ENCODE measurements at regions not wholly inside any gene's neighbourhood (a gene's known extent, or its start where the extent isn't known, plus 50 kb on each side); places are given as distances from the start of the nearest gene placed in this dataset.
"Not testable (repeated sequence)": the region's sequence is repeated elsewhere in the genome, so short reads cannot be mapped to it uniquely, and the experiment has no call there.

GRCh38 chrX:56468441-56468840, 95.0 kb upstream of the UBQLN2 start:
- no peak for TF ChIP-seq CTCF (IDR thresholded peaks at IDR 0.05)
- TF ChIP-seq POLR2A (IDR thresholded peaks at IDR 0.05) = no peak
- Histone ChIP-seq H3K9me3 (replicated peaks in 1 of 3) (peaks cover 0 to 3% (median 0%) of the 10 kb centered on the region in 3 donors), H3K27me3 (peaks cover 11% of the 10 kb centered on the region), H3K36me3 (replicated peaks in 1 of 2) (no peaks in the 10 kb centered on the region), H3K4me1 (replicated peaks in 1 of 2) (no peaks in the 10 kb centered on the region), H3K27ac (no peak overlapping the region), H3K4me3 (no peak overlapping the region)
- intact Hi-C loops (cut with DNase I) = no loop called here
- DNase-seq = no peak
- WGBS, 4 donors = 44 to 81% (median 58%) methylated on average over 2 of the region's 2 CpGs

GRCh38 chrX:56494923-56495322, 68.5 kb upstream of the UBQLN2 start:
- H3K27me3 ChIP-seq; H3K4me3 ChIP-seq; H3K9me3 ChIP-seq (replicated peaks in 1 of 3); H3K4me1 ChIP-seq (replicated peaks in 1 of 2); H3K36me3 ChIP-seq (replicated peaks in 1 of 2); DNase-seq; H3K27ac ChIP-seq; intact Hi-C loops (cut with DNase I): not testable (repeated sequence)
- 80 to 89% (median 82%) methylated on average over 6 to 8 of the region's 8 CpGs; no CpG with 5 or more reads in 1 of the 4 donors for WGBS, 4 donors

GRCh38 chrX:56498756-56499155, 64.7 kb upstream of the UBQLN2 start:
- no peaks in the 10 kb centered on the region for H3K9me3 ChIP-seq (replicated peaks in 1 of 3)
- no peak overlapping the region for H3K27ac ChIP-seq
- 82 to 92% (median 89%) methylated on average over 1 of the region's 1 CpG; no CpG with 5 or more reads in 1 of the 4 donors for WGBS, 4 donors
- H3K36me3 ChIP-seq (replicated peaks in 1 of 2) = no peaks in the 10 kb centered on the region
- no peak for DNase-seq
- no peaks in the 10 kb centered on the region for H3K4me1 ChIP-seq (replicated peaks in 1 of 2)
- peaks cover 10% of the 10 kb centered on the region for H3K27me3 ChIP-seq
- intact Hi-C loops (cut with DNase I) = no loop called here
- TF ChIP-seq POLR2A (IDR thresholded peaks at IDR 0.05) = no peak
- no peak for TF ChIP-seq CTCF (IDR thresholded peaks at IDR 0.05)
- H3K4me3 ChIP-seq = no peak overlapping the region

GRCh38 chrX:56499372-56499771, 64.1 kb upstream of the UBQLN2 start:
- WGBS, 4 donors = 62 to 82% (median 73%) methylated on average over 2 to 3 of the region's 3 CpGs
- H3K4me1 ChIP-seq (replicated peaks in 1 of 2) = no peaks in the 10 kb centered on the region
- no peak for TF ChIP-seq POLR2A (IDR thresholded peaks at IDR 0.05)
- TF ChIP-seq CTCF (IDR thresholded peaks at IDR 0.05) = no peak
- H3K4me3 ChIP-seq = no peak overlapping the region
- H3K9me3 ChIP-seq (replicated peaks in 1 of 3) = no peaks in the 10 kb centered on the region
- no peaks in the 10 kb centered on the region for H3K36me3 ChIP-seq (replicated peaks in 1 of 2)
- no peak for DNase-seq
- peaks cover 10% of the 10 kb centered on the region for H3K27me3 ChIP-seq
- no peak overlapping the region for H3K27ac ChIP-seq
- intact Hi-C loops (cut with DNase I) = no loop called here

- intact Hi-C loops (cut with DNase I) = no loop called here
- TF ChIP-seq POLR2A (IDR thresholded peaks at IDR 0.05) = no peak
- TF ChIP-seq CTCF (IDR thresholded peaks at IDR 0.05) = no peak
- no peaks in the 10 kb centered on the region for H3K4me1 ChIP-seq (replicated peaks in 1 of 2)
Measured at GRCh38 chrX:56503941-56504673, 59.3 kb upstream of the UBQLN2 start.

More at GRCh38 chrX:56503941-56504673, 59.3 kb upstream of the UBQLN2 start:
- H3K4me3 ChIP-seq = no peak overlapping the region
- WGBS, 4 donors = 44 to 73% (median 63%) methylated on average over 2 of the region's 2 CpGs; no CpG with 5 or more reads in 1 of the 4 donors
- no peak overlapping the region for H3K27ac ChIP-seq
- no peaks in the 10 kb centered on the region for H3K9me3 ChIP-seq (replicated peaks in 1 of 3)
- DNase-seq = no peak
- no peaks in the 10 kb centered on the region for H3K36me3 ChIP-seq (replicated peaks in 1 of 2)
- H3K27me3 ChIP-seq = peaks cover 4% of the 10 kb centered on the region

Data from adrenal gland (tissue), 9 donors.